ENCODE measurements at regions not wholly inside any gene's neighbourhood (a gene's known extent, or its start where the extent isn't known, plus 50 kb on each side); places are given as distances from the start of the nearest gene placed in this dataset.

DNA sequence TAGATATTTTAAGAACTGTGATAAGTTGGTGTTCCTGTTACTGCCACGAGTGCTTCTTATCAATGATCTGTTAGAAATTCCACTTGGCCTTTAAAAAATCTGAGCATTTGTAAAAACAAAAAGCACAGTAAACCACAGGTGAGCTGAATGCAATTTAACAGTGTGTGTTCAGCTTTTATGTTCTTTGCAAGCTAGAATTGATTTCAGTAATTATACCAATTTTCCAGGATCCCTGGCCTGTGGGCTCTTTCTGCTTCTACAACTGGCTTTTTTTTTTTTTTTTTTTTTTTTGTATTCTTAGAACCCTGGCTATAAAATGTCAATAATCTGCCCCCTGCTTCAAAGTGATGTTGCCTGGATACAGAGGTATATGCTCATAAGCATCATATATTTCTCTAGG lies 548.5 kb upstream of the SLC8A1 start:
- no peaks in the 10 kb centered on the region for H3K27me3 ChIP-seq
- H3K4me1 ChIP-seq, result no peaks in the 10 kb centered on the region
- H3K4me3 ChIP-seq, result no peak overlapping the region
- no peak for DNase-seq
- TF ChIP-seq, protein P1, sequence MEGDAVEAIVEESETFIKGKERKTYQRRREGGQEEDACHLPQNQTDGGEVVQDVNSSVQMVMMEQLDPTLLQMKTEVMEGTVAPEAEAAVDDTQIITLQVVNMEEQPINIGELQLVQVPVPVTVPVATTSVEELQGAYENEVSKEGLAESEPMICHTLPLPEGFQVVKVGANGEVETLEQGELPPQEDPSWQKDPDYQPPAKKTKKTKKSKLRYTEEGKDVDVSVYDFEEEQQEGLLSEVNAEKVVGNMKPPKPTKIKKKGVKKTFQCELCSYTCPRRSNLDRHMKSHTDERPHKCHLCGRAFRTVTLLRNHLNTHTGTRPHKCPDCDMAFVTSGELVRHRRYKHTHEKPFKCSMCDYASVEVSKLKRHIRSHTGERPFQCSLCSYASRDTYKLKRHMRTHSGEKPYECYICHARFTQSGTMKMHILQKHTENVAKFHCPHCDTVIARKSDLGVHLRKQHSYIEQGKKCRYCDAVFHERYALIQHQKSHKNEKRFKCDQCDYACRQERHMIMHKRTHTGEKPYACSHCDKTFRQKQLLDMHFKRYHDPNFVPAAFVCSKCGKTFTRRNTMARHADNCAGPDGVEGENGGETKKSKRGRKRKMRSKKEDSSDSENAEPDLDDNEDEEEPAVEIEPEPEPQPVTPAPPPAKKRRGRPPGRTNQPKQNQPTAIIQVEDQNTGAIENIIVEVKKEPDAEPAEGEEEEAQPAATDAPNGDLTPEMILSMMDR (IDR thresholded peaks at IDR 0.05), result no peak
- TF ChIP-seq POLR2A (IDR thresholded peaks at IDR 0.05), result no peak
- no peaks in the 10 kb centered on the region for H3K36me3 ChIP-seq
- WGBS (ENCODE audit: insufficient coverage, low coverage, low lambda C conversion rate, missing lambda C conversion rate), result 22% methylated on average over 1 of the region's 1 CpG
- no peak overlapping the region for H3K27ac ChIP-seq
- intact Hi-C loops (cut with DNase I), result no loop called here
- no peaks in the 10 kb centered on the region for H3K9me3 ChIP-seq
- ATAC-seq, result no peak

DNA sequence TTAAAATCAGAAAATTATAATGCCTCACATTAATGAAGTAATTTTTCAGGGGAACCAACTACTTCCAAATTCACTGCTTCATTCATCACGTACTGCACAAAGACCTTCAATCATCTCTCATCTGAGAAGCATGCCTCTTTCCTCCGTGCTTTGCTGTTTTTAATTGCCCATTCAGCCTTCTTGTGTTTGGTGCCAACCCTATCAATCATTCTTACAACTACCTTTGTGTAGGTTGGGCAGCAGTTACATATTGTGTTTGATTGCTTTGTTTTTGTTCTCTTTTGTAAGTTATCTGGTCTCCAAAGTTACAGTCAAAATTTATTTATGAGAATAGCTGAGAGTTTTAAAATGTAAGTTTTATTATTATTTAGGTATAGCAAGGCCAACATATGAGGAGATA lies 549.0 kb upstream of the SLC8A1 start:
- no peak for ATAC-seq
- H3K27me3 ChIP-seq, result no peaks in the 10 kb centered on the region
- TF ChIP-seq POLR2A (IDR thresholded peaks at IDR 0.05), result no peak
- TF ChIP-seq, protein P1 (IDR thresholded peaks at IDR 0.05), result no peak
- DNase-seq, result no peak
- H3K9me3 ChIP-seq, result no peaks in the 10 kb centered on the region
- no peaks in the 10 kb centered on the region for H3K36me3 ChIP-seq
- no peak overlapping the region for H3K4me3 ChIP-seq
- H3K4me1 ChIP-seq, result no peaks in the 10 kb centered on the region
- H3K27ac ChIP-seq, result no peak overlapping the region
- 48% methylated on average over 2 of the region's 2 CpGs for WGBS (ENCODE audit: insufficient coverage, low coverage, low lambda C conversion rate, missing lambda C conversion rate)
- intact Hi-C loops (cut with DNase I), result no loop called here

DNA sequence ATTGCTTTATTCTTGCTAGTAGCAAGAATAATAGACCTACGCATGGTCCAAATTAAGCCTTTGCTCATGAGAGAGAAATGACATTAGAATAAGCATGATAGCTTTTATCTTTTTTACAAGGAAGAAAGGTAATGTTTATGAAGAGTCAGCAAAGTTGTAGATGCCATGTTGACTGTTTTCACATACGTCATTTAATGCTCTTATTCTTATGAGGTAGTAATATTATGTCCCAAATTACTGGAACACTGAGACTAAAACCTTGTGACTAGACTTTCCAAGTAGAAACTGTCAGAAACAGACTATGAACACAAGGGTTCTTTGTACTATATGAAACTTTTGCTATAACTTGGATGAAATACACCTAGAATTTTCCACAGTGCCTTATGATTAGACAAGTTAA lies 552.8 kb upstream of the SLC8A1 start:
- Histone ChIP-seq H3K27ac (no peak overlapping the region), H3K9me3 (no peaks in the 10 kb centered on the region), H3K36me3 (no peaks in the 10 kb centered on the region), H3K27me3 (no peaks in the 10 kb centered on the region), H3K4me3 (no peak overlapping the region), H3K4me1 (no peaks in the 10 kb centered on the region)
- TF ChIP-seq, protein P1 (IDR thresholded peaks at IDR 0.05), result no peak
- DNase-seq (no peak), ATAC-seq (no peak)
- WGBS (ENCODE audit: insufficient coverage, low coverage, low lambda C conversion rate, missing lambda C conversion rate), result 45% methylated on average over 2 of the region's 2 CpGs
- intact Hi-C loops (cut with DNase I), result no loop called here

GRCh38 chr2:41020358-41020757 lies 568.5 kb upstream of the SLC8A1 start:
- WGBS (ENCODE audit: insufficient coverage, low coverage, low lambda C conversion rate, missing lambda C conversion rate), result 57% methylated on average over 1 of the region's 1 CpG

More at GRCh38 chr2:41020358-41020757, 568.5 kb upstream of the SLC8A1 start:
- Histone ChIP-seq H3K9me3 (no peaks in the 10 kb centered on the region), H3K27ac (no peak overlapping the region), H3K27me3 (no peaks in the 10 kb centered on the region), H3K4me3 (no peak overlapping the region), H3K4me1 (no peaks in the 10 kb centered on the region), H3K36me3 (no peaks in the 10 kb centered on the region)
- intact Hi-C loops (cut with DNase I), result no loop called here
- DNase-seq, result no peak
- no peak for TF ChIP-seq POLR2A (IDR thresholded peaks at IDR 0.05)
- TF ChIP-seq, protein P1 (IDR thresholded peaks at IDR 0.05), result no peak
- ATAC-seq, result no peak
